GM23338 (cell line): ENCODE measurements at regions not wholly inside any gene's neighbourhood (a gene's known extent, or its start where the extent isn't known, plus 50 kb on each side); places are given as distances from the start of the nearest gene placed in this dataset.

Experiments
- ATAC-seq: fragments of 200-7000 bp; cut with Tn5 transposase; 3 replicates; pipeline ENCODE4 v1.9.1; 2020
- DNase-seq: peaks from one replicate; pipeline ENCODE4 v3.0.0-alpha.2; 2015; ENCODE audit warnings: low spot score
- H2AFZ ChIP-seq: fragments of 200-600 bp; sonication (generic); 2 replicates; pipeline ENCODE4 v1.8.0; 2016; ENCODE audit warnings: antibody characterized with exemption, mild to moderate bottlenecking, moderate library complexity
- H3F3A ChIP-seq: fragments of 200-600 bp; sonication (generic); replicated peaks from 2 replicates; pipeline ENCODE4 v1.8.0; 2017; ENCODE audit warnings: antibody characterized with exemption, mixed run types, low read depth
- H3K27ac ChIP-seq: fragments of 200-600 bp; sonication (generic); 2 replicates; pipeline ENCODE4 v1.6.1; 2016; ENCODE audit warnings: low read depth
- H3K27me3 ChIP-seq: fragments of 200-600 bp; sonication (generic); 2 replicates; pipeline ENCODE4 v1.8.0; 2016; ENCODE audit warnings: mild to moderate bottlenecking, mixed run types, moderate library complexity; ENCODE audit not compliant: insufficient read depth
- H3K36me3 ChIP-seq: fragments of 200-600 bp; sonication (generic); 2 replicates; pipeline ENCODE4 v1.8.0; 2016; ENCODE audit warnings: mild to moderate bottlenecking; ENCODE audit not compliant: insufficient read depth
- H3K4me1 ChIP-seq: fragments of 200-600 bp; sonication (generic); 2 replicates; pipeline ENCODE4 v1.8.0; 2016; ENCODE audit warnings: mild to moderate bottlenecking, moderate library complexity; ENCODE audit not compliant: insufficient read depth
- H3K4me2 ChIP-seq: fragments of 200-600 bp; sonication (generic); 2 replicates; pipeline ENCODE4 v1.7.1; 2017; ENCODE audit warnings: mixed run types
- H3K4me3 ChIP-seq: fragments of 200-600 bp; sonication (generic); 2 replicates; pipeline ENCODE4 v1.6.1; 2016; ENCODE audit warnings: mixed run types
- H3K79me2 ChIP-seq: fragments of 200-600 bp; sonication (generic); replicated peaks from 2 replicates; pipeline ENCODE4 v1.8.0; 2017; ENCODE audit warnings: mild to moderate bottlenecking; ENCODE audit not compliant: insufficient read depth
- H3K9me2 ChIP-seq: fragments of 200-600 bp; sonication (generic); 2 replicates; pipeline ENCODE4 v1.8.0; 2017; ENCODE audit not compliant: insufficient read depth
- H4K20me1 ChIP-seq: fragments of 200-600 bp; sonication (generic); replicated peaks from 2 replicates; pipeline ENCODE4 v1.8.0; 2017; ENCODE audit warnings: mild to moderate bottlenecking; ENCODE audit not compliant: insufficient read depth
- H3K27ac Mint-ChIP-seq: 2 replicates; pipeline ENCODE4 v1.8.0; 2020; ENCODE audit warnings: inconsistent platforms, mild to moderate bottlenecking, moderate library complexity, mixed read lengths
- H3K27me3 Mint-ChIP-seq: 3 replicates; pipeline ENCODE4 v1.8.0; 2022; ENCODE audit warnings: low read depth, mild to moderate bottlenecking, moderate library complexity, mixed read lengths, inconsistent platforms; ENCODE audit not compliant: insufficient read depth, poor library complexity
- H3K36me3 Mint-ChIP-seq: 3 replicates; pipeline ENCODE4 v1.8.0; 2021; ENCODE audit warnings: low read depth, mild to moderate bottlenecking, inconsistent platforms, moderate library complexity, mixed read lengths
- H3K4me1 Mint-ChIP-seq: 3 replicates; pipeline ENCODE4 v1.8.0; 2020; ENCODE audit warnings: mild to moderate bottlenecking, inconsistent platforms, mixed read lengths
- H3K4me3 Mint-ChIP-seq: 3 replicates; pipeline ENCODE4 v1.8.0; 2021; ENCODE audit warnings: moderate library complexity, mild to moderate bottlenecking, inconsistent platforms, mixed read lengths
- H3K9me3 Mint-ChIP-seq: 3 replicates; pipeline ENCODE4 v1.8.0; 2020; ENCODE audit warnings: moderate library complexity, mild to moderate bottlenecking, inconsistent platforms, mixed read lengths
- CREB1 ChIP-seq: fragments of 250-450 bp; sonication (Bioruptor Pico); IDR thresholded peaks from 2 replicates; pipeline ENCODE4 v1.5.0; 2020; ENCODE audit warnings: low read depth, mild to moderate bottlenecking, moderate library complexity
- CTCF ChIP-seq, 2 experiments: fragments of 200-600 bp in 1 of 2; sonication (generic) in 1 of 2; conservative IDR thresholded peaks; 2 replicates each; pipeline versions ENCODE4 v1.5.1 to v1.6.1; 2016 to 2017; ENCODE audit warnings: antibody characterized with exemption in 2 of 2, low read depth in 2 of 2, mild to moderate bottlenecking in 2 of 2, moderate library complexity in 1 of 2
- ETS1 ChIP-seq: IDR thresholded peaks from 2 replicates; pipeline ENCODE4 v1.6.1; 2016; ENCODE audit warnings: antibody characterized with exemption
- EZH2 ChIP-seq: fragments of 200-600 bp; sonication (generic); IDR thresholded peaks from one replicate; pipeline ENCODE4 v1.8.0; 2017; ENCODE audit warnings: antibody characterized with exemption, mild to moderate bottlenecking, low read depth; ENCODE audit not compliant: unreplicated experiment
- EZH2phosphoT487 ChIP-seq: fragments of 200-600 bp; sonication (generic); IDR thresholded peaks from one replicate; pipeline ENCODE4 v1.8.1; 2018; ENCODE audit warnings: antibody characterized with exemption; ENCODE audit not compliant: unreplicated experiment
- JUNB ChIP-seq: IDR thresholded peaks from one replicate; pipeline ENCODE4 v1.6.1; 2016; ENCODE audit warnings: antibody characterized with exemption; ENCODE audit not compliant: unreplicated experiment
- NANOG ChIP-seq: IDR thresholded peaks from 2 replicates; pipeline ENCODE4 v1.6.1; 2016; ENCODE audit warnings: antibody characterized with exemption, borderline replicate concordance
- POLR2AphosphoS5 ChIP-seq: IDR thresholded peaks from 2 replicates; pipeline ENCODE4 v1.6.1; 2016; ENCODE audit warnings: antibody characterized with exemption, low read depth
- REST ChIP-seq: IDR thresholded peaks from one replicate; pipeline ENCODE4 v1.6.1; 2018; ENCODE audit warnings: antibody characterized with exemption; ENCODE audit not compliant: unreplicated experiment
- STAT1 ChIP-seq: IDR thresholded peaks from one replicate; pipeline ENCODE4 v1.6.1; 2016; ENCODE audit warnings: antibody characterized with exemption; ENCODE audit not compliant: unreplicated experiment
- ZNF114 ChIP-seq: fragments of 250-450 bp; sonication (Bioruptor Pico); IDR thresholded peaks from 2 replicates; pipeline ENCODE4 v1.5.0; 2020; ENCODE audit warnings: mild to moderate bottlenecking, moderate library complexity
- ZNF331 ChIP-seq: fragments of 250-450 bp; sonication (Bioruptor Pico); IDR thresholded peaks from 2 replicates; pipeline ENCODE4 v1.5.0; 2020; ENCODE audit warnings: low read depth, mild to moderate bottlenecking, moderate library complexity
- ZNF462 ChIP-seq: fragments of 250-450 bp; sonication (Bioruptor Pico); IDR thresholded peaks from 2 replicates; pipeline ENCODE4 v1.5.0; 2020; ENCODE audit warnings: mild to moderate bottlenecking, moderate library complexity

- Mint-ChIP-seq H3K9me3 (no peaks in the 10 kb centered on the region), H3K4me1 (peaks cover 15% of the 10 kb centered on the region)
- no peak for ATAC-seq
Measured at GRCh38 chr15:69943637-69944036, 154.1 kb downstream of the TLE3 start.

More at GRCh38 chr15:69943637-69944036, 154.1 kb downstream of the TLE3 start:
- Mint-ChIP-seq H3K4me3 (no peak overlapping the region), H3K27me3 (peaks cover 5% of the 10 kb centered on the region), H3K36me3 (no peaks in the 10 kb centered on the region), H3K27ac (no peak overlapping the region; the same call in 1 of the 2 replicates)
- Histone ChIP-seq H2AFZ (no peak overlapping the region), H3K36me3 (no peaks in the 10 kb centered on the region), H3K79me2 (no peaks in the 10 kb centered on the region), H3K4me2 (no peak overlapping the region), H3K27me3 (no peaks in the 10 kb centered on the region), H3F3A (no peaks in the 10 kb centered on the region), H3K4me3 (no peak overlapping the region), H3K4me1 (peaks cover 7% of the 10 kb centered on the region), H3K9me2 (peaks cover 12% of the 10 kb centered on the region; the same call in 1 of the 2 replicates), H3K27ac (no peak overlapping the region), H4K20me1 (no peaks in the 10 kb centered on the region)
- no peak for DNase-seq
- TF ChIP-seq EZH2 (no peak), ZNF331 (no peak), REST (no peak), CREB1 (CRISPR knock-in tag) (no peak), STAT1 (no peak), ETS1 (no peak), NANOG (no peak), JUNB (no peak), ZNF114 (no peak), EZH2phosphoT487 (no peak), CTCF (conservative IDR thresholded peaks at IDR 0.05; ENCODE audit: low read depth in 2 of 2) (no peak), ZNF462 (CRISPR knock-in tag) (no peak), POLR2AphosphoS5 (no peak)
